Adrenal gland (tissue), 5 donors: ENCODE measurements at regions not wholly inside any gene's neighbourhood (a gene's known extent, or its start where the extent isn't known, plus 50 kb on each side); places are given as distances from the start of the nearest gene placed in this dataset.

ENCODE experiments used
- POLR2A ChIP-seq, 2 donors: fragments of 450-650 bp; IDR thresholded peaks; one replicate each; pipeline ENCODE4 v1.6.1; 2017; ENCODE audit warnings: antibody characterized with exemption in 2 of 2, mild to moderate bottlenecking in 2 of 2, moderate library complexity in 1 of 2
- TF ChIP-seq, protein P1 (sequence below), 6 experiments: fragments of 450-650 bp in 4 of 6; fragments of 200-600 bp in 2 of 6; sonication (generic) in 1 of 6; IDR thresholded peaks; 1 replicate in 5 of 6; 2 replicates in 1 of 6; pipeline versions ENCODE4 v1.5.1 to v1.8.0; 2016 to 2021; ENCODE audit warnings: antibody characterized with exemption in 6 of 6, mild to moderate bottlenecking in 2 of 6, moderate library complexity in 1 of 6
- donor health status: DM: no; HTN: no; CAD: no.

DNA sequence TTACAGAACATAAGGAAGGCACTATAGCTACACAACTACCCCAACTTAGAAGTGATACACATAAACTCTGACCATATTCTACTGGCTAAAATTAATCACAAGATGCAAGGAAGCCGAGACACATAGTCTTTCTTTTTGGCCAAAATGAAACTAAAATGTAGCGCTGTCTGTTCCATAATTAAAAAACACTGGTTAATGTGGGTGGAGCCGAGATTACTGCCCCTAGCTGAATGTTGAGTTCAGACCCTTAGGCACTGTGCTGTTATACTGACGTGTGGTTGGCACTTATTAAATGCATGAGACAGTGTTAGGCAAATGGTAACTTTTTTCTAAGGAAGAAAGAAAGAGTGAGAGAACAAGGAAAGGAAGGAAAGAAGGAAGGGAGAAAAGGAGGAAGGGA is 254.6 kb upstream of the RND3 start:
- TF ChIP-seq, protein P1, sequence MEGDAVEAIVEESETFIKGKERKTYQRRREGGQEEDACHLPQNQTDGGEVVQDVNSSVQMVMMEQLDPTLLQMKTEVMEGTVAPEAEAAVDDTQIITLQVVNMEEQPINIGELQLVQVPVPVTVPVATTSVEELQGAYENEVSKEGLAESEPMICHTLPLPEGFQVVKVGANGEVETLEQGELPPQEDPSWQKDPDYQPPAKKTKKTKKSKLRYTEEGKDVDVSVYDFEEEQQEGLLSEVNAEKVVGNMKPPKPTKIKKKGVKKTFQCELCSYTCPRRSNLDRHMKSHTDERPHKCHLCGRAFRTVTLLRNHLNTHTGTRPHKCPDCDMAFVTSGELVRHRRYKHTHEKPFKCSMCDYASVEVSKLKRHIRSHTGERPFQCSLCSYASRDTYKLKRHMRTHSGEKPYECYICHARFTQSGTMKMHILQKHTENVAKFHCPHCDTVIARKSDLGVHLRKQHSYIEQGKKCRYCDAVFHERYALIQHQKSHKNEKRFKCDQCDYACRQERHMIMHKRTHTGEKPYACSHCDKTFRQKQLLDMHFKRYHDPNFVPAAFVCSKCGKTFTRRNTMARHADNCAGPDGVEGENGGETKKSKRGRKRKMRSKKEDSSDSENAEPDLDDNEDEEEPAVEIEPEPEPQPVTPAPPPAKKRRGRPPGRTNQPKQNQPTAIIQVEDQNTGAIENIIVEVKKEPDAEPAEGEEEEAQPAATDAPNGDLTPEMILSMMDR (IDR thresholded peaks at IDR 0.05), result no peak
- TF ChIP-seq POLR2A (IDR thresholded peaks at IDR 0.05), result no peak
